GM21619 (cell line): ENCODE measurements at regions not wholly inside any gene's neighbourhood (a gene's known extent, or its start where the extent isn't known, plus 50 kb on each side); places are given as distances from the start of the nearest gene placed in this dataset.
A peak's percentile ranks its signal among the peaks of the same experiment; 100 is the strongest.

Source experiments
- ATAC-seq: cut with Tn5 transposase; IDR thresholded peaks from one replicate; pipeline ENCODE4 v1.9.1; 2021; ENCODE audit not compliant: unreplicated experiment

DNA sequence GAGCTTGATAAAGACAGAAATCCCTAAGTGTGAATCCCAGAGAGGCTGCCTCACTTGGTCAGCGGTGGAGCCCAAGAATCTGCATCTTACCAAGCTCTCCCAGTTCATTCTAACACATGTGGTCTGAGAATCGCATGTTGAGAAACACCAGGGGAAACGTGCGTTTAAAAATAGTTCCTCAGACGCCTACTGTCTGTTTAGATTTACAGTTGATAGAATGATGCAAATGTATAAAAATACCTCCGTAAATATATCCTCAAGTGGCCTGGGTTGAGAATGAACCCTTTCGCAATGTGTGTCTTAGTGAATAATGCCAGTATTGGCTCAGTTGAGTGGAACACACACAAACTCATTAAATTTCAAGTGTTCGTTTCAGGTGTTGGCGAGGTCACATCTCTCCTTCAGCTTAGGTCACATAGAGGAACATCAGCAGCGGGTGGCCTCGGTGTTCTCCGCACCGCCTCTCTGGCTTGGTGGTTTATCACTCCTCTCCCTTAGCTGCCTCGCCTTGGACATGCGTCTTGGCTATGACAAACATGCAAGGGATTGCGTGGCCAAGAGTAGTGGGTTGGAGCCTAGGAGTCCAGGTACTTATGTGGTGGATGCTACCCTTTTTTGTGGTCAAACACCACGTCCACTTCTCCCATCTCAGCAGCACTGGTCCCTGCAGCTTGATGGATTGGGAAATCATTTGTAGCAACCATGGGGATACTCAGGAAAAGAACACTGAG is 117.6 kb upstream of the SPATA13 start:
- ATAC-seq = no peak

GRCh38 chr13:24043590-24044350 is 116.8 kb upstream of the SPATA13 start:
- no peak for ATAC-seq

- no peak for ATAC-seq
These were observed 114.9 kb upstream of the SPATA13 start for GRCh38 chr13:24045597-24045996.

DNA sequence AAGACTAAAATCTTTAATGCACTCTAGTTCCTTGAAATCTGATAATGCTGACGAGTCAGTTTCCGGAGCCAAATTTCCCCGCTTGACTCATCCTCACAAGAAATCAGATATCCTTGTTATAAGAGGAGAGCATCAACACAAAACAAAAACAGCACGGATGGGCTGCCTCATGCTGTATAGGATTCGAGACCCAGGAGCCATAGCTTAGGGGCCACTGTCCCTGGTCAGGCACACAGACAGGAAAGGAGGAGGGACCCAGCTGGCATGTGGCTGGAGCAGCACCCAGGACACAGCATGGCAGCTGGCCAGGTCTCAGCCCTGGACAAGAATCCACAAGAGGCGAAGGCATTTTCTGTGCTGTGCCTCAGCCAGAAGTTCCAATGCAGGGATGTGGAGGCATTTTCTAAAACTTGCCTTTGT is 110.2 kb upstream of the SPATA13 start:
- ATAC-seq = no peak

- no peak for ATAC-seq
These were observed 109.5 kb upstream of the SPATA13 start for GRCh38 chr13:24050796-24051715.

GRCh38 chr13:24052547-24053518 is 107.7 kb upstream of the SPATA13 start:
- ATAC-seq = no peak

DNA sequence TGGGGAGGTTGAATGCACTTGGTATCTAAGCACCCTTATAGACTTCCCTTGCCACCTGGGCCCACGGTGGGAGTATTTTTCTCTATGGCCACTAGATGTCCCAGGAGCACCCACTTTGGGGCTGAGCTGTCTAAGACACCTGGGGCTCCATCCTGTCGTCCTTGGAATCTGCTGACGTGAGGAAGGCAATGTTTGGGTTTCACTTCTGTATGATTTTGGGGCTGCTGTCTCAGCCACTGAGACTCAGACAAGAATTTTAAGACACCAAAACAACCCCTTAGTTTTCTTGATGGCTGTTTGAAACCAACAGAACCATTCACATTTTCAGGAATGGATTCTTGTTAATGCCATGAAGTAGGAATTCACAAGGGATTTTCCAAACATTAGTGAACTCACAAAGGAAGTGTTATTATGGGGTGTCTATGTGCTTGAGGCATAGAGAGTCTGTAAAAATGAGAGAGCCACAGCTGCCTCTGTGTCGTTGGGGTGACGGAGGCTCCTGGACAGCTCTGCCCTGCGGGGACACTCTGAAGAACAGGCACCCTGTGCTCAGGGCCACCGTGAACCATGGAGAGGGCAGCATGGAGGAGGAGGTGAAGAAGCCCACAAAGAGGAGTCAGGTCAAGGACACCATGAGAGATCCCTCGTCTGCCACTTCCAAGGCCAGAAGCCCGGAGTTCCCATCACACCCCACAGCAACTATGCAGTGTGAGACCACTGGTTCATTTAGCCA is 106.8 kb upstream of the SPATA13 start:
- peak; percentile 88 for ATAC-seq

DNA sequence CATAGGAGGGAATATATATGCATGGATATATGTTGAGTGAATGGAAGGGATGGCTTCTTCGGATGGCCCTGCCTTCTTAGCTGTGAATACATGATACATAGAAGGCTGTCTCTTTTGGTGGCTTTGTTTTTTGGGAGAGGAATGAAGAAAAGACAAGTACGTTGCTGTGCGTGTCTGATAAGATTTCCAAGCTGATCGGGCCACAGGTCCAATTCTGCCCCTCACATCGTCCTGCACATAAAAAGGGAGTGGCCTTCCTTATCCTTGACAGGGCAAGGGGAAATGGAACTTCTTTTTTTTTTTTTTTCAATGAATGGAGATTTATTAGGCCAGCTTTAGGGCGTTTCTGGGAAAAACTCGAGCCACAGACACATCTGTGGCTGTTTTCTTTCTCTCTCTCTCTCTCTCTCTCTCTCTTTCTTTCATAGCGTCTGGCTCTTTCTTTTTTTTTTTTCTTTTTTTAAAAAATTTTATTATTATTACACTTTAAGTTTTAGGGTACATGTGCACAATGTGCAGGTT is 103.8 kb upstream of the SPATA13 start:
- ATAC-seq = no peak

DNA sequence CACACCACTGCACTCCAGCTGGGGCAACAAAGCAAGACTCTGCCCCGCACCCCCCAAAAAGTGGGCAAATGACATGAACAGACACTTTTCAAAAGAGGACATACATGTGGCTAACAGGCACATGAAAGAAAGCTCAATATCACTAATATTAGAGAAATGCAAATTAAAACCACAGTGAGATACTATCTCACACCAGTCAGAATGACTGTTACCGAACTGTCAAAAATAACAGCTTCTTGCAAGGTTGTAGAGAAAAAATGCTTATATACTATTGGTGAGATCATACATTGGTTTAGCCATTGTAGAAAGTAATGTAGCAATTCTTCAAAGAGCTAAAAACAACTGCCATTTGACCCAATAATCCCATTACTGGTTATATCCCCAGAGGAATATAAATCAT is 99.5 kb upstream of the SPATA13 start:
- no peak for ATAC-seq

DNA sequence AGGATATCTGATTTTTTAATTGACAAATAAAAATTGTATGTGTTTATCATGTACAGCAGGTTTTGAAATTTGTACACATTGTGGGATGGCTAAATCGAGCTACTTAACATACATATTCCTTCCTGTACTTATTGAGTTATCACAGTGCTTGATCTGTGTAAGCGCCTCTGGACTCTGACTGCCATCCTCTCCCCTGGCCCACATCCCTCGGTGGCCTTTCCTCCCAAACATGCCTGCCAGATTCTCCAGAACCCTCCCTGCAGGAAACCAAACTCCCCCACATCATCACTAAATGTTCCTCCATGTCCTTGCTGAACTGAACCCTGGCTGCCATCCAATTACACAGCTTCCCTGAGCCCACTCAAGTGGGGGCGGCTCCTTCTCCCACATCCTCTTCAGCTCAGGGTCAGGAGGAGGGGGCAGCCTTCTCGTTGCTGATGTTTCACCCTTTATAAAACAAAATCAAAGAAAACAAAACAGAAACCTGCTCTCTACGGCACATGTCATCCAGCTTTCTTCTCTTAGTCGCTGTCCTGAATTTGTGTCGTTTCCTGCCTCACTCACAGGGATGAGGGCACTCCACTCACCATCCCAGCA is 97.1 kb upstream of the SPATA13 start:
- ATAC-seq = no peak

- no peak for ATAC-seq
These were observed 96.1 kb upstream of the SPATA13 start for GRCh38 chr13:24064371-24064770.

DNA sequence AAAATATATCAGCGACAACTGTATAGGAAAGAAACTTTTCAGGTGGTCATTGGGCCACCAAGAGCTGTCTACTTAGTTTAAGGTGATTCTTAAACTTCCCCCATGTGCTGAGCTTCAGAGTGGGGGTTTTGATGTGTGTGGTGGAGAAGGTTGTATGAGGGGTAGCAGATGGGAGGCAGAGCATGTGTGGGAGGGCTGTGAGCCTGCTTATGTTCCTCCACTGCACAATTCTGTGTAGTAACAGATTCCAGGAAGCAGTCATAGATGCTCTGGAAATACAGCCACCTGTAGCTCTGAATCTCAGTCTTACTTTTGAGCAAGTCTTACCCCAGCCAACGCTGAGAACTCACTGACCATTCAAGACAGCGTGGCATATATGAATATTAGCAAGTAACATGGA is 95.3 kb upstream of the SPATA13 start:
- ATAC-seq = no peak

- no peak for ATAC-seq
These were observed 93.9 kb upstream of the SPATA13 start for GRCh38 chr13:24066405-24067295.

- no peak for ATAC-seq
These were observed 92.0 kb upstream of the SPATA13 start for GRCh38 chr13:24068472-24068871.

- ATAC-seq = no peak
These were observed 89.5 kb upstream of the SPATA13 start for GRCh38 chr13:24071016-24071415.

GRCh38 chr13:24071423-24072075 is 89.0 kb upstream of the SPATA13 start:
- ATAC-seq = no peak

DNA sequence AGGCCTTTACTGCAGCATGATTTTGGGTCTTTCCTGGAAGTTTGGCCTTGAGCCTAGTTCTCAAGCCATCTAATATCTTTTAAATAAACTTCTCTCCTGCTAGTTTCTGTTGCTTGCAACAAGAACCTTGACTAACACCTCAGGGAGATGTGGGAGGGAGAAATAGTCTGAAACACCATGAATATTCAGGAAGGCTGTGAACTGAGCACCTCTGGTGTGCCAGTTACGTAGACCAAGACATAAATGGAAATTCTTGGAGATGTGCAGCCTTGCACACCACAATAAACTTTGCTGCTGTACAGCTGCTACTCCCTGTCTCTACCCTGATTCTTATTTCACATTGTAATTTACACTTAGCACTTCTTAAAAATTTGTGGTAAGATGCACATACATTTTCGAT is 86.9 kb upstream of the SPATA13 start:
- no peak for ATAC-seq
